ENCODE measurements at regions not wholly inside any gene's neighbourhood (a gene's known extent, or its start where the extent isn't known, plus 50 kb on each side); places are given as distances from the start of the nearest gene placed in this dataset.

GRCh38 chr7:38123494-38123893, 54.6 kb upstream of the STARD3NL start:
- intact Hi-C loops (cut with DNase I) = no loop called here

DNA sequence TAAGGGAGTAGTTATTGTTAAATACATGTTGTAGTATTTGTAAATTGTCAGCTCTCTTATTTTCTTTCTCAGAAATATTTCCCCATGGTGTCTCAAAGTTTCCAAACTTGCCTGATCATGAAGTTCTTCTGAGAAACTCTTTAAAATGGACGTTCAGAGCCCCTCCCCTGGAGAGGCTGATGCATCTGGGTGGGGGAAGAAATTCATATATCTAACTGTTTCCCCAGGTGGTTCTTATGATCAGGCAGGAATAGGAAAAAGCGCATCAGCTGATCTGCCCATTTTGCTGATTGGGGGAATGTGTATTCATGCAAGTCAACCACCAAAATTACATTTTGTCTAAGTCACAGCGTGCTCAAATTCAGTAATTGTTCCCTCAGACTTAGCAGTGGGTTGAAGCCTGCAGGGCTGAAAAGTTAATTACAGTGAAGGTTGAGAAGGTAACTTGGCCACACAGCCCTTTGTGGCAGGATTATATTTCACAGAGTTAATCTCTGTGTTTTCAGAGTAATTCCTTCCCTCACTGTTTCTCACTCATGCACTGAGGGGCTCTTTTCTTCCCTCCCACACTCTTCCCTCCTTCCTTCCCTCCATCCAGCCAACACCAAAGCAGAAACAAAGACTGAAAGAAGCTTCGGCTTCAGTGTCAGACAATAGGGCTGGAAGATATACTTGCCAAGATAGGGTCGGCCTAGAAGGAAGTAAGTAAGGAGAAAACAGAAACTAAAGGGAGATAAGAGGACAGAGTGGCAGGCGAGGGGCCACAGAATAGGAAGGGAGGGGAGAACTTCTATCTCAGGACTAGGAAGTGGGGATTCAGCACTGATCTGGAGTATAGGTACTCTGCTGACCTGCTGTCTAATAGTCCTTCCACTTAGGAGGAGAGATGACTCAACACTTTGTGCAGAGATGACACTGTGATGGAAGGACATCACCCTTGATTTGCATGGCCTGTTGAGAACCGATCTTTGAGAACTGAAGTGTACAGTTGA, 50.5 kb upstream of the STARD3NL start:
- no peaks in the 10 kb centered on the region for H3K9me3 ChIP-seq
- TF ChIP-seq POLR2AphosphoS5 (IDR thresholded peaks at IDR 0.05; ENCODE audit: insufficient read depth in 1 of 2, low read depth in 1 of 2) (no peak), CTCF (IDR thresholded peaks at IDR 0.05) (no peak), POLR2A (IDR thresholded peaks at IDR 0.05) (no peak)
- intact Hi-C loops (cut with DNase I) = no loop called here
- no peak overlapping the region for H3K4me3 ChIP-seq
- H3K4me1 ChIP-seq = no peaks in the 10 kb centered on the region
- H3K36me3 ChIP-seq = no peaks in the 10 kb centered on the region
- DNase-seq (ENCODE audit: extremely low spot score in 2 of 2) = no peak
- H3K27ac ChIP-seq = no peak overlapping the region
- H3K27me3 ChIP-seq = no peaks in the 10 kb centered on the region

More at GRCh38 chr7:38123494-38123893, 54.6 kb upstream of the STARD3NL start:
- no peaks in the 10 kb centered on the region for H3K36me3 ChIP-seq
- H3K27me3 ChIP-seq = no peaks in the 10 kb centered on the region
- no peak overlapping the region for H3K4me3 ChIP-seq
- TF ChIP-seq POLR2A (IDR thresholded peaks at IDR 0.05) = no peak
- no peak for TF ChIP-seq CTCF (IDR thresholded peaks at IDR 0.05)
- no peak for TF ChIP-seq POLR2AphosphoS5 (IDR thresholded peaks at IDR 0.05; ENCODE audit: insufficient read depth in 1 of 2, low read depth in 1 of 2)
- no peak for DNase-seq (ENCODE audit: extremely low spot score in 2 of 2)
- no peaks in the 10 kb centered on the region for H3K9me3 ChIP-seq
- H3K4me1 ChIP-seq = no peaks in the 10 kb centered on the region
- no peak overlapping the region for H3K27ac ChIP-seq

Measured in vagina (tissue), 2 donors.